ENCODE measurements at regions not wholly inside any gene's neighbourhood (a gene's known extent, or its start where the extent isn't known, plus 50 kb on each side); places are given as distances from the start of the nearest gene placed in this dataset.

GRCh38 chr11:15660496-15660895 lies 545.8 kb downstream of the INSC start:
- POLR2A ChIA-PET: no interaction called here
- DNase-seq (ENCODE audit: low read depth, low spot score): no peak
- H3K4me3 ChIP-seq (ENCODE audit: low read depth, low read length): no peak overlapping the region
- CTCF ChIA-PET: no interaction called here
- TF ChIP-seq CTCF (IDR thresholded peaks at IDR 0.05; ENCODE audit: insufficient read depth, low read length, missing control alignments): no peak

- no peak for TF ChIP-seq CTCF (IDR thresholded peaks at IDR 0.05; ENCODE audit: insufficient read depth, low read length, missing control alignments)
- DNase-seq (ENCODE audit: low read depth, low spot score): no peak
- POLR2A ChIA-PET: no interaction called here
- no peak overlapping the region for H3K4me3 ChIP-seq (ENCODE audit: low read depth, low read length)
- CTCF ChIA-PET: interaction anchor here (1.4 to 1.7 kb wide), 2 partner anchors 8 to 12 kb away, joined by 5 to 8 read pairs; no protein-coding TSS in a partner anchor
Measured at GRCh38 chr11:15662285-15662684, 547.6 kb downstream of the INSC start.

- H3K4me3 ChIP-seq (ENCODE audit: low read depth, low read length): no peak overlapping the region
- ChIA-PET CTCF (interaction anchor here (1.4 kb wide), 1 partner anchor 10 kb away, joined by 5 read pairs; no protein-coding TSS in a partner anchor), POLR2A (no interaction called here)
- DNase-seq (ENCODE audit: low read depth, low spot score): no peak
- no peak for TF ChIP-seq CTCF (IDR thresholded peaks at IDR 0.05; ENCODE audit: insufficient read depth, low read length, missing control alignments)
Measured at GRCh38 chr11:15663777-15664218, 549.1 kb downstream of the INSC start.

- no peak overlapping the region for H3K4me3 ChIP-seq (ENCODE audit: low read depth, low read length)
- ChIA-PET POLR2A (no interaction called here), CTCF (interaction anchor here (1.3 kb wide), 1 partner anchor 15 kb away, joined by 4 read pairs; no protein-coding TSS in a partner anchor)
- no peak for TF ChIP-seq CTCF (IDR thresholded peaks at IDR 0.05; ENCODE audit: insufficient read depth, low read length, missing control alignments)
- DNase-seq (ENCODE audit: low read depth, low spot score): no peak
Measured at GRCh38 chr11:15665368-15665871, 550.7 kb downstream of the INSC start.

- ChIA-PET POLR2A (no interaction called here), CTCF (no interaction called here)
- H3K4me3 ChIP-seq (ENCODE audit: low read depth, low read length): no peak overlapping the region
- TF ChIP-seq CTCF (IDR thresholded peaks at IDR 0.05; ENCODE audit: insufficient read depth, low read length, missing control alignments): no peak
- DNase-seq (ENCODE audit: low read depth, low spot score): no peak
Measured at GRCh38 chr11:15667127-15667725, 552.5 kb downstream of the INSC start.

- no peak for TF ChIP-seq CTCF (IDR thresholded peaks at IDR 0.05; ENCODE audit: insufficient read depth, low read length, missing control alignments)
- H3K4me3 ChIP-seq (ENCODE audit: low read depth, low read length): no peak overlapping the region
- ChIA-PET CTCF (no interaction called here), POLR2A (no interaction called here)
- DNase-seq (ENCODE audit: low read depth, low spot score): no peak
Measured at GRCh38 chr11:15668718-15669117, 554.0 kb downstream of the INSC start.
